HG03039 (cell line): ENCODE measurements at regions not wholly inside any gene's neighbourhood (a gene's known extent, or its start where the extent isn't known, plus 50 kb on each side); places are given as distances from the start of the nearest gene placed in this dataset.

ENCODE experiments used
- ATAC-seq: cut with Tn5 transposase; IDR thresholded peaks from one replicate; pipeline ENCODE4 v1.9.1; 2021; ENCODE audit warnings: mild to moderate bottlenecking, moderate library complexity; ENCODE audit not compliant: unreplicated experiment

GRCh38 chr1:56019472-56019871, 559.9 kb downstream of the PLPP3 start:
- no peak for ATAC-seq

DNA sequence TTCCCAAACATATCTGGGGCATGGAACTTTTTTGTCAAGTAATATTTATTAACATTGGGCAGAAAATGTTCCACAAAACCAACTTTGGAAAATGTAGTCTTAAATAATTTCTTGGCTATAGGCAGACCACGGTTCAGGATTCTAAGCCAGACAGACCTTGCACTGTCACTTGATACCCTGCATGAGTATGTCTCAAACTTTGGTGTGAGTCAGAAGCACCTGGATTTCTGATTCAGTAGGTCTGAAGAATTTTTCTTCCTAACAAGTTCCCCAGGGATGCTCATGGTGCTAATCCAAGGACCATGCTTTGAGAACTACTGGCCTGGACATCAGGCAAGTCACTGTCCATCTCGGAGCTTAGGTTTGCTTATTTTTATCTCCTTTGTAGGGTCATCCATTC, 562.0 kb downstream of the PLPP3 start:
- ATAC-seq = no peak

DNA sequence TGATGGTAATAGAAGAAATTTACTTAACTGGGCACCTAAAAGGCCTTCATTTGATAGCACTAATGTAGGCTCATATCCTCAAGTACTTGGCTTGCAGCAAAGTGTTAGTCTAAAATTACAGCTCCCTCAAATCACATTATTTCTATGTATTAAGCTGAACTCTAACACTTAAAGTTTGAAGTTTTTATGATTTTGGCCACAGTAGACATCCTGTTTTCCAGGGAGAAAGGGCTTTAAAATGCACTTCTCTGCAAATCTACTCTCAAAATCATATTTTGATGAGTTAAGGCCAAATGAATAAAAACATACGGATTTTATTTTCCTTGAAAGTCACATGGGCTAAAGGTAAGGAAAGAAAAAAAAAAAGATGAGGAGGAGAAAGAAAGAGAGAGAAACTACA, 575.5 kb downstream of the PLPP3 start:
- ATAC-seq = no peak

DNA sequence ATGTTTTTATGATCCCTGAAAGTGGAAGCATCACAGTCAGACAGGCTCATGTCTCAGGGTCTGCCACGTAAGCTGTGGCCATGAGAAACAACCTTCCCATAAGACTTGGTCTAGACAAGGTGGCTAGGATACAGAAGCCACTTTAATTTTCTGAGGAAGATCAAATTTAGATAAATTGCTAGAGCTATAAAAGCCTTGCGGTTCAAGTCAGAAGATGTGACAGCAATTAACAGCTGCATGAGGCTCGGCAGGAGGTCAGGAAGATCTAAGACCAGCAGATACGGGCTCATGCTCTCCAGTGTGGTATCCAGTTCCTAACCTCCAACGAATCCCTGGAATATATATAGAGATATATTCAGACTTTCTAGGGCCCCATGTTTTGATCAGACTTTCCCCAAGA, 577.1 kb downstream of the PLPP3 start:
- no peak for ATAC-seq

DNA sequence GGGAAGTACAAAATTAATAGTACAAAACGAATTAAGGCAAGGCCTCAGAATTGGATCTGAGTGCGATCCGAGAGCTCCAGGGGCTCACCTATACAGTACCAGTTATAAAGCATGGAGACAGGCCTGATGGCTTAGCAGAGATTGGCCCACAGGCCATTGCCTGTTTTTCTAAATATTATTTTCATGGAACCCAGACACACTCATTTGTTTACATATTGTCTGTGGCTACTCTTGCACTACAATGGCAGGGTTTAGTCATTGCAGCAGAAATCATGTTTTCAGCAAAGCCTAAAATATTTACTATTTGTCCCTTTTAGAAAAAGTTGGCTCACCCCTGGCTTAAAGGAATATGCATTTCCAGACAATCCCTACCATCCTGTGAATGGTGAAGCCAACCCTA, 578.9 kb downstream of the PLPP3 start:
- no peak for ATAC-seq

DNA sequence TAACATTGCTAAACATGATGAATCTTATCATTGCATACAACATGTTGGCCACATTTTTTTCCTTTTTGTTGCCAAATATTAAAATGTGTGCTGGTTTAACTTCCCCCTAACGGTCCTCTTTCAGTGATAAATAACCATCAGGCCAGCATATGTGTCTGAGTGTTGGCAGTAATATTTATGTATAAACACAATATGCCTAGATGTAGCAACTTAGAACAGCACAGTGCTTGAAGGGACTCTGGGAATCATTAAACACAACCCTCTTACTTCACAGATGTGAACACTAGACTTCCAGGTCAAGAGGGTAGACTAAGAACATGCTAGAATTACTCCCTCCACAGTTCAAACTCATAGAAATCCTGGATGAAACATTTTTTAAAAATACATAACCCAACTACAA, 581.8 kb downstream of the PLPP3 start:
- no peak for ATAC-seq

GRCh38 chr1:55993646-55994318, 585.6 kb downstream of the PLPP3 start:
- ATAC-seq = no peak

DNA sequence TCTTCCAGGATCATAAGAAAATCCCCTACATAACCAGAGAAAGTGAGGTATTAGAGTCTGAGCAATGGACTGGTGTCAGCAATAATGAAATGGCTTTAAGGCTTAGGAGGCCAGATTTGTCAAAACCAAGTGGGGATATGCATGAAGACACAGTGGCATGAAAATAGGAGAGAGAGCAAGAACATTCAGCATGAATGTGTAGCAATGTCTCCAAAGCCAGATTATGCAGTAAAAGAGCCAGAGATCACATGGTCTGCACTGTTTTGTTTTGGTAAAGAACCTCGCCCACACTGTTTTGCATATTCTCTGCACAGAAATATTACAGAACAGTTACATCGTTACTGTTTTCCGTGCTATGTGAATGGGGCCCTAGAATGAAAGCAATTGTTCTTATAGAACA, 589.4 kb downstream of the PLPP3 start:
- no peak for ATAC-seq

DNA sequence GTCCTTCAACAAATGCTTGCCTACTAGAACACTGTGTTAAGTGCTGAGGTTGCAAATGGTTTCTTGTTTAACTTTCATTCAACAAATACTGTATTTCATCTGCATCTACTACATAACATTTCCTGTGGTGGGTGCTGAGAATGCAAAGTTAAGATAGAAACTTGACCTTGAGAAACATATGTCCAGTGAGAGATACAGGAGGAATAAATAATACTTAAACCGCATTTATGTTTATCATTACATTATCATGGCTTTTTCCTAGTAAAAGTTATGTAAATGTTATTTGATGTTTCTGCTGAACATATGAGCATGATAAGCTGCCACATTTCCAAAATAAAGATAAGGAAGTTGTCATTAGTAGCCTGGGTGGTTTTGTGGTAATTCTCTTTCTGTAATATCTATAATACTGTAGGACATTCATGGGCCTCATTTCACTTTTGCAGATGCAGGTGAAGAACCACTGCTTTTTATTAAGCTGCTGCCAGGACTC, 590.4 kb downstream of the PLPP3 start:
- ATAC-seq = no peak

GRCh38 chr1:55987491-55988249, 591.7 kb downstream of the PLPP3 start:
- no peak for ATAC-seq

DNA sequence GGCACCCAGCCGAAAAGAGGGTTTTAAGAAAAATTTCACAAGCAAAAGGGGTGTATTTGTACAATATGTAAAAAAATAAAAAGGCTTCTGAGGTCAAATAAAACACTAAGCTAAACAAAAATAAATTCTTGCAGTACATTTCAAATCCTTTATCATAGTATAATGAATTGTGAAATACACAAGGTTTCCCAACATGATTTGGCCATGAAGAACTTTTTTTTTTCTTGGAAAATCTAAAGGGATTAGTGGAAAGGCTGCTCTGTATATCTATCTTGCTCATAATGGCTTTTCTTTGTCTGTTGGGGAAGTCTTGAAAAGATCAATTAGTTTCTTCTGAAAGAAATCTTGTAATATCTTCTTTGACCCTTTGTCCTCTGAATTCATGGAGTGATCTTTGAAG, 593.4 kb downstream of the PLPP3 start:
- no peak for ATAC-seq

DNA sequence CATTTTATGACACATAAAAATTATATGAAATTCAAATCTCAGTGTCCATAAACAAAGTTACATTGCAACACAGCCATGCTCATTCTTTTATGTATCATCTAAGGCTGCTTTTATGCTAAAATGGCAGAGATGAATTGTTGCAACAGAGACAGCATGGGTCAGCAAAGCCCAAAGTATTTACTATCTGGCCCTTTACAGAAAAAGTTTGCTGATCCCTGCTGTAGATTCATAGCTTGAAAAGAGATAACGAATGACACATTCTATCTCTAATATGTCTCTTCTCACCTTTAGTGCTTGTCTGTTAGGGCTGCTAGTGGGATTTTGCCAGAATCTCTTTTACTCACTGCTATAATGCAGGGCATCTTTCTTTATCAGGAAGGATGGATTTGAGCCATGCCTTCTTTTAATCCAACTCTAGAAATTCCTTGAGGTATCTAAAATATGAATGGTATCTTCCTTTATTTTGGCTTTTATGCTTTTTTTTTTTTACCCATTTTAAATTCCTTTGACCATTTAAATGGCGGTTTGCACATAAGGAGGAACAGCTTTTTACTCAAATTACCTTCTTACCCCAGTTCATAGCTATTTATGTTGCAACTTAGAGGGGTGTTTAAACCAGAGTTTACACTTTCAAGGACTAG, 598.2 kb downstream of the PLPP3 start:
- no peak for ATAC-seq

- ATAC-seq = no peak
Observed at GRCh38 chr1:55980582-55980981, 598.8 kb downstream of the PLPP3 start.

GRCh38 chr1:55974714-55975441, 604.5 kb downstream of the PLPP3 start:
- ATAC-seq = no peak

GRCh38 chr1:55970526-55971110, 608.7 kb downstream of the PLPP3 start:
- ATAC-seq = no peak

DNA sequence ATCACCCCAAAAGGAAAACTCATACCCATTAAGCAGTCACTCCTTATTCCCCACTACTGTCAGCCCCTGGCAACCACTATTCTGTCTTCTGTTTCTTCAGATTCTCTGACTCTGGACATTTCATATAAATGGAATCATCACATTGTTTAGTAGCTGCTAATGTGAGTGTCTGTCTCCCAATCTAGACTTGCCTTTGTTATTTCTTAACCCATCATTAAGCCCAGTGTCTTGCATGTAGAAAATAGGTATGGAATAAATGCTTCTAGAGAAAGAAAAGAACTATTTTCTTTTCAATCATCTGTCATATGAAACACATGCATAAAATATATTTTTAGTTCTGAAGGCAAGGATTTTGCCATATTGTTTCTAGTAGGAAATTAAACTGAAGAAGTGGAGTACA, 610.0 kb downstream of the PLPP3 start:
- ATAC-seq = no peak

DNA sequence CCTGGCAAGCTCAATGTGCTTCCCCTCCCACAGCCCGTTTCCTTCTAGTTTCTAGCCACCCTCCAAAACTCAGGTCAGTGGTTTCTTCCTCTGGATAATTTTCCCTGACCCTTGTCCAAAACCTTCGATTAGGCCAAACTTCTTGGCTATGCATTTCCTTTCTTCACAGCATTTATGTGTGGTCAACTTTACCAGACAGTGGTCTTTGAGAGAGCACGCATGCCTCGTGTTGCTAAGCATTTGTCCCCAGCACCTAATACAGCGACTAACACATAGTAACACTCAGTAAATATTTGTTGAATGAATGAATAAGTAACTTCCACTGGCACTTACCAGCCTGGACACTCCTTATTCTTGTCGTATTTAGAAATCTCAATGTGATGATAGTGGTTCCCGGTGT, 610.7 kb downstream of the PLPP3 start:
- no peak for ATAC-seq

GRCh38 chr1:55965981-55966461, 613.3 kb downstream of the PLPP3 start:
- no peak for ATAC-seq

- no peak for ATAC-seq
Observed at GRCh38 chr1:55962472-55962871, 616.9 kb downstream of the PLPP3 start.

DNA sequence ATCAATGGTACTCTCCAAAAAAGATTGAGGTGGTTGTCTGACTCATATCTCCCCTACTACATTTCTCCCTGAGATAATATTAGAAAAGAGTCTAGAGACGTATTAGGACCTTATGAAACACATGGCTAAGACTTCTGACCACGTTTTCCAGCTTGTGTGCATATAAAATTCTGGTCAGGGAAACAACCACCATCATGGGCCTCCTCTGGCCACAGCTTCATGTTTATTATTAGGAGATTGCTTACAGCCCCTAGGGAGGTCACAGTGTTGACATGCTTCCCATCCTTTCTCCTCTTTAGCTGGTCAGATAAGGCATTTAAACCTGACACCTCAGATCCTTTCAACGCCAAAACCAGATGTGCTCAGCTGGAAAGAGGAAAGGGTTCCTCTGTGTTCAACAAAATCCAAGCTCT, 620.2 kb downstream of the PLPP3 start:
- no peak for ATAC-seq

- no peak for ATAC-seq
Observed at GRCh38 chr1:55958498-55958897, 620.9 kb downstream of the PLPP3 start.
